Retinal pigment epithelial cell (primary cell): ENCODE measurements at regions not wholly inside any gene's neighbourhood (a gene's known extent, or its start where the extent isn't known, plus 50 kb on each side); places are given as distances from the start of the nearest gene placed in this dataset.

ENCODE experiments used
- DNase-seq: peaks from one replicate; pipeline ENCODE4 v3.0.0-alpha.2; 2010; ENCODE audit warnings: low read depth
- H3K4me3 ChIP-seq: 2 replicates; pipeline ENCODE4 v1.5.1; 2011; ENCODE audit warnings: mild to moderate bottlenecking, low read length, control low read depth, moderate library complexity
- CTCF ChIP-seq: conservative IDR thresholded peaks from 2 replicates; pipeline ENCODE4 v1.5.1; 2011; ENCODE audit warnings: low read depth, low read length, control low read depth, inconsistent platforms

GRCh38 chr7:91668217-91668616 lies 212.3 kb downstream of the MTERF1 start:
- H3K4me3 ChIP-seq, result no peak overlapping the region
- no peak for DNase-seq
- TF ChIP-seq CTCF, result no peak

- no peak overlapping the region for H3K4me3 ChIP-seq
- DNase-seq, result no peak
- TF ChIP-seq CTCF, result no peak
These were observed 209.3 kb downstream of the MTERF1 start for GRCh38 chr7:91671245-91671644.

- no peak for TF ChIP-seq CTCF
- no peak overlapping the region for H3K4me3 ChIP-seq
- no peak for DNase-seq
These were observed 206.0 kb downstream of the MTERF1 start for GRCh38 chr7:91674470-91674869.

- no peak overlapping the region for H3K4me3 ChIP-seq
- TF ChIP-seq CTCF, result no peak
- DNase-seq, result no peak
These were observed 198.8 kb downstream of the MTERF1 start for GRCh38 chr7:91681718-91682117.

- no peak for TF ChIP-seq CTCF
- peak; percentile 77 for DNase-seq
- no peak overlapping the region for H3K4me3 ChIP-seq
These were observed 196.7 kb downstream of the MTERF1 start for GRCh38 chr7:91683823-91684222.

- no peak for TF ChIP-seq CTCF
- no peak overlapping the region for H3K4me3 ChIP-seq
- no peak for DNase-seq
These were observed 195.0 kb downstream of the MTERF1 start for GRCh38 chr7:91685544-91685943.

- TF ChIP-seq CTCF, result no peak
- H3K4me3 ChIP-seq, result no peak overlapping the region
- no peak for DNase-seq
These were observed 189.9 kb downstream of the MTERF1 start for GRCh38 chr7:91690541-91691070.
